A204.1 (cell line): ENCODE measurements at regions not wholly inside any gene's neighbourhood (a gene's known extent, or its start where the extent isn't known, plus 50 kb on each side); places are given as distances from the start of the nearest gene placed in this dataset.

Experiments
- FAIRE-seq: peaks from 2 replicates; lab custom pipeline; 2012; peaks lifted over from hg19 to GRCh38; lab: Jason Lieb, UNC

DNA sequence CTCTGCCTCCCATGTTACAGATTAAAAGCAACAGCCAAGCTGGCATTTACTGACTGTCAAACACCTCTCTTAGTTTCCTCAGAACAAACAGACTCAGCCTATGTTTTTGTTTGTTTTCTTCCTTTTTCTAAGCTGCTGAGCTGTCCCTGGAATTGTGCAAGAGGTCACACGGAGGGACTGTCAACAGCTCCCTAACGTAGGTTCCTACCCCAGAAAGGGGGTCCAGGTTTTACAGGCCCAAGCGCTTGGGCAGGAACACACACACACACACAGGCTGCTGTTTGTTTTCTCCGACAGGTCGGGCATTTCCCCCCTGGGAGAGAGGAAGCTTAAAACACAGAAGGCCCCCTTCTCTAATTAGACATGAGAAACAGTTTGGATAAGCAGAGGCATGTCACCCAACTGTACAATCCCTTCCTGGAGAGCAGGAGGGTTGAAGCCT lies 739.6 kb upstream of the TBX3 start:
- FAIRE-seq: no peak

DNA sequence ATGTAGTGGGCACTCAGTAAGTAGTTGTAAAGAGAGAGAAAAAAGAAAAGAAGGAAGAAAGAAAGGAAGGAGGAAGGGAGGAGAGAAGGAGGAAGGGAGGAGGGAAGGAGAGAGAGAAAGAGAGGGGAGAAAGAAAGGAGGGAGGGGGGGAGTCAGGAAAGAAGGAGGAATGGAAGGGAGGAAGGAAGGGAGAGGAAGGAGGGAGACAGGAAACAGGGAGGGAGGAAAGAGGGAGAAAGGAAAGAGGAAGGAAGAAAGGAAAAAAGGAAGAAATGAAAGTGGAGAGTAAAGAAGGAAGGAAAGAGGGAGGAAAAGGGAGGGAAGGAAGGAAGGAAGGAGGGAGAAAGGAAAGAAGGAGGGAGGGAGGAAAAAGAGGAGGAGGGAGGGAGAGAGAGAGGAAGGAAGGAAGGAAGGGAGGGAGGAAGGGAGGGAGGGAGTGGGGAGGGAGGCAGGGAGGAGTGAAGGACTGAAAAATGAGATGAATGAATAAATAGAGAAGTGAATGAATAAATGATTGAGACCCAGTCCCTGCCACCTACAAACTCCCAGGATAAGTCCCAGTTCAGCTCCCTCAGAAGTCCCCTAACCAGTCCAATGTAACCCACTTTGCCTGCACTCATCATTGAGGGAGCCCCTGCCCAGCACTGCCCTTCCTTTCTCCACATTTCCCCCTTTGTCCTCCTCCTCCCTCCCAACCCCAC lies 739.0 kb upstream of the TBX3 start:
- no peak for FAIRE-seq

DNA sequence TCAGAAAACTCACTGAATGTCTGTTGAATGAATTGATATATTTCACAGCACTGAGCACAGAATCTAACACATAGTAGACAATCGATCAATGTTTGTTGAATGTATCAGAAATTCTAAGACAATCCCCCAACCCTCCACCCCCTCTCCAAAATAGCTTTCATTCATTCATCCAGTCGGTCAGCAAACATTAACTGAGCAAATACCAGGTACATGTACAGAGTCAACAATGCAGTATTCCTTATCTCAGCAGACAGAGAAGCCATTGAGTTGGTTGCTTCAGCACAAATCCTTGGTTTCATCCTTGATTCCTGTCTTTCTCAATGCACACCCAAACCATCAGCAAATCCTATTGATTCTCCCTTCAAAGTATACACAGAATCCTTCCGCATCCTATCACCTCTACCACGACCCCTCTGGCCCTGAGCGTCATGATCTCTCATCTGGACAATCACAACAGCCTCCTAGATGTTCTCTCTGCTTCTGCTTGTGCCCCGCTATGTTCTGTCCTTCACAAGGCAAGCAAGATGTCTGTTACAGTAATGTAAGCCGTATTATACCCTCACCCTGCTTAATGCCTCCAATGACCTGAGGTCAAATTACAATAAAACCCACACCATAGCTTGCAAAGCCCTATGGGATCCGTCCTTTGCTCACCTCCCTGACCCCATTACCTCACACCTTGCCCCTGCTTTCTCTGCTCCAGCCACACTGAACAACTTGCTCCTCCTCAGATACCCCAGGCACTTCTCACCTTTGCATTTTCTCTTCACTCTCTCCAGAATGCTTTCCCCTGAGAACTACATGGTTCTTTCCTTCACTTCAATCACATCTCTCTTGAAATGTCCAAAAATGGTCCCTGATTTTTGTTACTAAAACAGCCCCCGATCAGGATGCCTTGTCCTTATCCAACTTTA lies 738.1 kb upstream of the TBX3 start:
- no peak for FAIRE-seq

DNA sequence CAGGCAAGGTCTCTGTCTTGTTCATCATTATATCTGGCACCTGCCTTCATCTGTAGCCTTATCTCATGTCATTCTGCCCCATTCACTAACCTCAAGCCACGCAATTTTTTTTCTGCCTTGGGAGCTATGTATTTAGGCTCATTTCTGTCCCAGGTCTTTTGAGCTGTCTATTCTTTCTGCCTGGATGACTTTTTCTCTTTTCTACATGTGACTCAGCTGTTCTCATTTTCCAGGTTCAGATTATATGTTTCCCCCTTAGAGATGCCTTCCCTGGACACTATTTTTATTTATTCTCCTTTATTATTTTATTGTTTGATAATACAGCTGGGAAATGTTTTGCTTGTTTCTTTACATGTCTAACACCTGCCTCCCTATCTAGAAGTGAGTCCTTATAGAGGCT lies 737.4 kb upstream of the TBX3 start:
- FAIRE-seq: no peak

DNA sequence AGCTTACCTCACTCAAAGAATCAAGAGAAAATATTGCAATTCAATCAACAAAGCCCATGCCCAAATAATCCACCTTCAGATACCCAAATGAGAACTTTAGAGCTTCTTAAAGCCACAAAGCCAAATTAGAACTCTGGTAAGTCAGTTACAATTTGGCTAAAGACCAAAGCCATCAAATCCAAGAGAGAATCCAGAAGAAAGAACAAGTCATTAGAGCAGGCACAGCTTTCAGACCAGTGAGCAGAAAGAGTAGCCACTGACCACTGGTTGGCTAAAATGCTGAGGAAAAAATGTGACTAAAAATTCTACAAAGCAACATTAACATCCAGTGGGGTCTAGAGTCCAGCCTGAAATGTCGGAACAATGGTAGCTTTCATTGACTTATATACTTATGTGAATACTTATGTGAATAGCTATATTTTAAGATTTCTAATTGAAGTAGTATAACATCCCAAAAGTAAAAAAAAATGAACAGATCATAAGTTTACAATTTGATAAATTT lies 735.2 kb upstream of the TBX3 start:
- no peak for FAIRE-seq

DNA sequence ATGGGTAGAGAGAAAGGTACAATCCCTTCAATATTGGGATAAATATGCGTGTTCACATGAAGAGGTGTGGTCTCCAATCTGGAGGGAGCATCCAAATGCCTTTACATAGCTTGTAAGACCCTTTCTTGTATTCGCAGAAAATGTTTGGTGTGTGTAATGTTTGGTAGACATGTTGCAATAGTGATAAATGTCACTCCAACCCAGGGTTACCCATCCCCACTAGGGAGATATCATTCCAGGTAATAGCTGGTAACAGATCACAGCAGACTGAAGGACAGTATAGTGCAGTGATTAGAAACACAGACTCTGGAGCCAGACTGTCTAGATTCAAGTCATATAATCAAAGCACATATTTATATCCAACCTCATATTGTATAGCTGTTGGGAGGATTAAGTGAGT lies 733.6 kb upstream of the TBX3 start:
- FAIRE-seq: no peak

DNA sequence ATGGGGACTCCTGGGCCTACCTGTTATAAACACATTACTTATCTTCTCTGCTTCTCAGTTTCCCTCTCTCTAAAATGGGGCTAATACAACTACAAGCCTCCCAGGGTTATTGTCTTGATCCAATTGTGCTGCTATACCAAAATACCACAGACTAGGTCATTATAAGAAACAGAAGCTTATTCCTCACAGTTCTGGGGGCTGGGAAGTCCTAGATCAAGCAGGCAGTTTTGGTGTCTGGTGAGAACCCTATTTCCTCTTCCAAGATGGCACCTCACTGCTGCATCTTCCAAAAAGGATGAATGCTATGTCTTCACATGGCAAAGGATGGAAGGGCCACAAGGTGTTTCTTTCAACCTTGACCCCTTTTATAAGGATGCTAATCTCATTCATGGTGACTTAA lies 732.9 kb upstream of the TBX3 start:
- FAIRE-seq: no peak

DNA sequence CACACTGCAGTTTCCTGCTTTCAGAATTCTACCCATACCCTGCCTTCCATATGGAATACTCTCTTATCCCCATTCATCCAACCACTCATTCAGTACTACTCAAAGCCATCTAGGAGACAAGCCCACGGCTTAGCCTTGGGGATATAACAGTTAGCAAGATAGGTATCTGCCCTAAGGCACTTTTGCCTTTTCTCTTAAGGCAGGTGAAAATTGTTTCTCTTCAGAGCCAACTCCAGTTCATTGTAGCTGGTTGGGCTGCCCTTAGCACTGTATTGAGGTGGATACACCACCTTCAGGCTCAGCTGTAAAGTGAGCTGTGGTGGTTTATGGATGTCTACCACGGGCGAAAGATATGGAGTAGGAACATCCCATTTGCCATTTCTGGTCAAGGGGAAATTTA lies 729.7 kb upstream of the TBX3 start:
- no peak for FAIRE-seq

DNA sequence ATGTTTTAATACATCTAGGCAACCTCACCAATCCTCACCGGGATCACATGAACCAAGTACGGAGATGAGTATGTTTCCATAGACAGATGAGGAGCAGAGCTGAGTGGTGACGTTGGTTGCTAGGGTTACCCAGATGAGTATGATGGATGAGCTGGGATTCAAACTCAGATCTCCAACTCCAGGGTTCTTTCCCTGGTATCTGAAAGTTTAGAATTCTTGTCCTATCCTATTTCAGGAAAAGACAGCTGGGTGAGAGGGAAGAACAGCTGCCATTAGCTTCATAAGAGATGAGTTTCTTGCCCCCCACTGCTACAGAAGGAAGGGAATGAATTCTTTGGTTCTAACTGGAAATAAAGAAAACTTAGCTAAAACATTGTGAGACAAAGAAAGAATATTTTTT lies 728.9 kb upstream of the TBX3 start:
- no peak for FAIRE-seq

DNA sequence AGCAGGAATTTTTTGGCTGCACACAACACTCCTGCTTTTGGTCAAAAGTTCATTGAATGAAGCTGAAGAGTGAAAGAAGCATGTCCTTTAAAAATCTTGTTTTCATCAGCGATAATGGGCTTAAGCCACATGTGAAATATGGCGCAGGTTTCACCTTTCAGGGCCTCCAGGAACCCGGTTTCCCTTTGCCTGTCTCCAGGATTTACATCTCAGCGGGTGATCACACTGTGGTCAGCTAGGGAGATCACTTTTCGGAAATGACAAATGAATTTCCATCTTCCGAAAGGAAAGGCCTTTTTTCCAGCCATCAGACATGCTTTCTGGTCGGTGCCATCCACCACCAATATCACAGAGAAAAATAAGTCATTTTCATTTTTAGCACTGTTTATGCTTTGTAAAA lies 727.1 kb upstream of the TBX3 start:
- no peak for FAIRE-seq

DNA sequence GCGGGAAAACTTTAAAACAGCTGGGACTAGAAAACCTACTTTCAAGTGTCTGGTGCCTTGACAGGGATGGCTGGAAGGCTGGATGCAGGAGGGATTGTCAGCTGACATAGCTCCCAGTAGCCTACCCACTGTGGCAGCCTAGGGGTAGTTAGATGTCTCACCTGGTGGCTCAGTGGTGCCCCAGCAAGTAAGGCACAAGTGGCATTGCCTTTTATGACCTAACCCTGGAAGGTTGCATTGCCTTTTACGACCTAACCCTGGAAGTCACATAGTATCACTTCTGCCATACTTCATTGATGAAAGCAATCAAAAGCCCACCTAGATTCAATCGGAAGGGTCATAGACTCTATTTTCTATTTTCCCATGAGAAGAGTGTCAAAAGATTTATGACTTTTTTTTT lies 724.7 kb upstream of the TBX3 start:
- FAIRE-seq: no peak

DNA sequence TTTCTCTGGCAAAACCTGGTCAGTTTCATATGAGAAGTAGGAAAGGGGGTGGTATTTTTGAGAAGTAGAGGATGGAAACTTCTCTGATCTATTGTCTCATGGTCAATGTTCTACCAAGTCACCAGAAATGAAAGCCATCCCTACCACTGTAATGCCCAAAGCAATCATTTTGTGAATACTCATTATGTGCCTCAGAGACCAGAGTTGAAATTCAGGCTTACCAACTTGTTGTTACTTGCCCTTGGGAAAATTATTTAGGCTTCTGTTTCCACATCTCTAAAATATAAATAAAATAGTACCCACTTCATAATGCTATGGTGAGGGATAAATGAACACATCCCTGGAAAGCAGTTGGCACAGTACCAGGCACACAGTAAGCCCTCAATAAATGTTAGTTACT lies 723.7 kb upstream of the TBX3 start:
- no peak for FAIRE-seq

DNA sequence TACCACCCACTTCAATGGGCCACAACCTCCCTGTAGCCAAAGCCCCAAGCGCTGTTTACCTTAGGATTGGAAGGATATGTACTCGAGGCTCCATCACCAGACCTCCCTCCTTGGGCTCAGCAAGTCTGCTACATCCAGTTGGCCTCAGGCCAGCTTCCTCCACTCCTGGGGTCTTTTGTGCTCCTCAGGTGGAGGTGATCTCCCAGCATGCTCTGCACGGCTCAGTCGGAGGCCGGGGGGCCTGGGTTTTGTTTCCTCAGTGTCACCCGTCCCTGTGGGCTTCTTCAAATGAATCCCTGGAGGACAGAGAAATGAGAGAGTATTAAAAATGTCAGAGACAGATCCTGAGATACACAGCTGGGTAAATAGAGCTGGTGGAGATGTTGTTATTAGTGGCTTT lies 723.1 kb upstream of the TBX3 start:
- no peak for FAIRE-seq

DNA sequence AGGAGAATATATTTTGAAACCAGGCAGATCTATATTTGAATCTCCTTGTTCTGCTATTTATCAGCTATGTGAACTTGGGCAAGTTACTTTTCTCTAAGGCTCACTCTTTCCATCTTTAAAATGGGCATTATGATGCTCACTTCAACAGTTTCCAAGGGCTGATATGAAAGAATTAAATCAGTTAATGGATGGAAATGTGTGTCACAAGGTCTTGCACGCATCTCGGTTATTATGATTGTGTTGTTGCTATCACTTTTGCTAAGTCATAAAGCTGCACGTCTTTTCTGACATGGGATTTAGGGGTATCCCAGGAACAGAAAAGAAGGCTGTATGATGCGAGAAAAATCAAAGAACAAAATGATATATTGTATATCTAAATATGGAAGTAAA lies 721.5 kb upstream of the TBX3 start:
- no peak for FAIRE-seq

DNA sequence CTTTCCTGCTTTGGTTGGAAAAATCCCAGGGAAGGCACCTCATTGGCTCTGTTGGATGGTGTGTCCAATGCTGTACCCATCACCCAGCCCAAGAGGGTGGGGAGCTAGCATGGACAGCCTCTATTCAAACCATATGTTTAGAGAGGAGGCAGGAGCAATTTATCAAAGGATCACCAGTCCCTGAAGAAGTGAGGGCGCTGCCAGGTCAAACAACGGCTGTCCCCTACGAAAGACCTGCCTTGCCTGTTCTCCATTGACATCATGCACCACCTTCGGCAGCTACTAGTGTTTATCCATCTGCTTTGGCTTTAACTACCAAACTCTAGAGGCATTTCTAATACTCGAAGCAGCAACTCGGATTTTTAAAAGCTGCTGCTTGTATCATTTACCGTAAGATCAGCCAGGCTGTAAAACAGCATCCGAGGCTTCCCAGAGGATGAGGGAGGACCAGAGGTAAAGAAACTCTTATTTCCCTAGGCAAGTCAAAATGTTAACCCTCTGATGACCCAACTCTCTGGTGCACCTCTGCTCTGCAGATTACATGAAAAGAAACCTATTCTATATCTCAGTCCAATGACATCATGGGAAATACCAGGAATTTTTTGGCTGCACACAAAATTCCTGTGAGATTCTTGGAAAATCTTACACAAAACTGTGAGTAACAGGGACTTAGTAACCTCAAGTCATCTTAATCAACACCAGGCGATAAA lies 720.9 kb upstream of the TBX3 start:
- FAIRE-seq: no peak

DNA sequence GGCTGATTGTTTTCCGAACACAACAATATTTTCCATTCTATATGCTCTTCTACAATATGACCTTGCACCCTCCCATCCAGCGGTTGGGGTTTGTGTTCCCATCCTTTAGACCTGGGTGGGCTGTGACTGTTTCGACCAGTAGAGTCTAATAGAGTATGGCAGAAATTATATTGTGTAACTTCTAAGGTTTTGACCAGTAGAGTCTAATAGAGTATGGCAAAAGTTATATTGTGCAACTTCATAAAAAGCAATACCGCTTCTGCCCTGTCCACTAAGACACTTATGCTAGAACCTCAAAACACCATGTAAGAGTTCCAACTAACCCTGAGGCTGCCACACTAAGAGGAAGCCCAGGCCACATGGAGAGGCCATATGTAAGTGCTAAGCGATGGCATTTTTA lies 719.7 kb upstream of the TBX3 start:
- no peak for FAIRE-seq

DNA sequence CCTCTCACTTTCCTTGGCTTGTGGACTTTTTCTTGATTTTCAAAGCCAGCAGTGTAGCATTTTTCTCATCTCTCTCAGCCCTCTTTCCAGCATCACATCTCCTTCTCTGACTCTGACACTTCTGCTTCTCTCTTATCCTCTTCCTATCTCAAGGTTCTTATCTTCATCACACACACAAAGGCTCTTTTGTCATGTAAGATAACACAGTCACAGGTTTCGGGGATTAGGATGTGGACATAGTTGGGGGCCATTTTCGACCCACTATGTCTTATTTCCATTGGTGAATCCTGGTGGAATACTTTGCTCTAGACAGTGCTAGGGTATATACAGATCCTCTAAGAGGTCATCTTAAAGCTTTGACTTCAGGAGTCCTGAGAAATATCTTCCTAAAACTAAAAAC lies 719.3 kb upstream of the TBX3 start:
- FAIRE-seq: no peak

DNA sequence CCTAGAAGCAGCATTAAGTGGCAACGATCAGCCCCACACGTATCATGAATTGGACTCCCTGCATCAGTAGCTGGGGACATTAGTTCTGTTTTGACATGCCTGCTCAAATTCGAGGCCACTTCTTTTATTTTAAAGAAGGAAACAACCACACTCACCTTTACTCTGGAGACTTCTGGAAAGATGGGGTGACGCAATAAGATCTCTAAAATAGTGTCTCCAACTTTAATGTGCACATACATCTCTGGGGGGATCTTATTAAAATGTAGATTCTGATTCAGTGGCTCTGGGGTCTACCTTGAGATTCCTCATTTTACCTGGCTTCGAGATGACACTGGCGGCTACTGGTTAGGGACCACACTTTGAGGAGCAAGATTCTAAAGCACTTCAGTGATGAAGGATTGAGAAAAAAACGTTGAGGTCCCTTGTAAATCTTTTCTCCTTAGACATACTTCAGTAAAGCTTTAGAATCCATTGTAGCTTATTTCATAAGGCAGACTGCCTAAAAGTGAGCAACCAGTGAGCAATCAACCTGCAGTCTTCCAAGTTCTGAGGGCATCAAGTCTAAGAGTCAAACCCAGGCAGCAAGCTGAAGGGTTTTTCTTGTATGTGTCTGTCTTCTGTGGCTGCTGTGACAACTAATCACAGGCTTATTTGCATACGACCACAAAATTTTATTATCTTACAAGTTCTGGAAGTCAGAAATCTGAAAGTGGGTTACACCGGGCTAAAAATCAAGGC lies 718.6 kb upstream of the TBX3 start:
- FAIRE-seq: no peak

DNA sequence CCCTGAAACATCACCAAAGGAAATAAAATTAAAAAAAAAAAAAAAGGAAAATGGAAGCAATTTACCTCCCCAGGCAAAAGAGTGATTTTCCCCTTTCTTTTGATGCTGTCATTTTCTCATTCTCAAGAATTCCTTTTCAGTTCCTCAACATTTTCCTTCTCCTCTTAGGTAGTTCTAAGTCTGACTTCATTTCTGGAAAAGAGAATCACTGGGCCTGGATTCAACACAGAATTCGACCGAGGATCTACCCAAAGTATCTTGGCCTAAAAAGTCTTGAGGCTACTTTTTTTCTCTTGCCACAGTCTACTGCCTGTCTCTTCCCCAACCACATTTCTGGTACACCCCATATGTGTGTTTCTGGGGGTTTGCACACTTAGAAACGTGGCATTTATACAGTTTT lies 717.8 kb upstream of the TBX3 start:
- FAIRE-seq: no peak

DNA sequence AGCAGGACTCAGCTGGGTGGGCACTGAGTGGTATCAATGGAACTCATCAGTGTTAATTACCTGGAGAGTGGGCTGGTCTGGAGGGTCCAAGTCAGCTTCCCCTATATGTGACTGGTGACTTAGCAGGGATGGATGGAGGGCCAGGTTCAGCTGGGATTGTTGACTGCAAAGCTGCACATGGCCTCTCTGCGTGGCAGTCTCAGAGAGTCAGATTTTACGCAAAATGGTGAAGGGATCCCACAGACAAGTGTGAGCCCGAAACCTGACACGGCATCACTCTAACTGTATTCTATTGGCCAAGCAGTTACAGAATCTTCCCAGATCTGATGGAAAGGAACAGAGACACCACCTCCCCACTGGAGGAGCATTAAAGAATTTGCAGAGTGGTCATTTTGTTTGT lies 716.0 kb upstream of the TBX3 start:
- no peak for FAIRE-seq

DNA sequence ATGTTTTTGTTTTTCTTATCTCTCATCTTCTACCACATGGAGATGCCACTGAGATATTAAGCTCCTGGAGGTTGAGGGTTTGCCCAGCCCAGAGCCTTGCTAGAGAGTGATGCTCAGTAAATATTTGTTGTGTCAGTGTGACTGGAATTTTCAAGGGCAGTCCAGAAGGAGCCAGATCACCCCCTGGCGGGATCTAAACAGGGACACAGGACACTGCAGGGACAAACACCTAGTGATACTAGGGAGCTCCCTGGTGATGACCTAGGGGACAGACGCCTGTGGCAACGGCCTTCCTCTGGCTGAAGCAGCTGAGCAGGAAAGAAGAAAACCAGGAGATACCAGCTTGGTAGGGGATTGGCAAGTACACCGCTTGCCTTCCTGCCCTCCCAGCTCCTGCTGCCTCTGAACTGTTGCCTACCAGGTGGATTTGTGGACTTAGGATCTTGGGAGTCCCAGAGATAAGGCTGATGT lies 714.4 kb upstream of the TBX3 start:
- no peak for FAIRE-seq

DNA sequence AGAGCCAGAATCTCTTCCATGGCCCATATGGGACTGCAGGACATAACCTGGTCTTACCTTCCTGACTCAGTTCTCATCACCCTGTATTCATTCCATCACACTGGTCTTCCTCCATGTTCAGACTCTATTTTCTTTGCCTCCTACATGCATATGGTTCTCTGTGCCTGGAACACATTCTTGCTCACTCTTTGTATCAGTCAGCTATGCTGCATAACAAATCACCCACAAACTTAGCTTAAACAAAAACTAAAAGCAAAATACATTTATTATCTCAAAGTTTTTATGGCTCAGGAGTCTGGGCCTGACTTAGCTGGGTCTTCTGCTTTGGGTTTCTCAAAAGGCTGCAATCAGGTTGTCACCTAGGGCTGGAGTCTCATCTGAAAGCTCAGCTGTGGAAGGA lies 712.6 kb upstream of the TBX3 start:
- no peak for FAIRE-seq
